ENCODE measurements at regions not wholly inside any gene's neighbourhood (a gene's known extent, or its start where the extent isn't known, plus 50 kb on each side); places are given as distances from the start of the nearest gene placed in this dataset.

DNA sequence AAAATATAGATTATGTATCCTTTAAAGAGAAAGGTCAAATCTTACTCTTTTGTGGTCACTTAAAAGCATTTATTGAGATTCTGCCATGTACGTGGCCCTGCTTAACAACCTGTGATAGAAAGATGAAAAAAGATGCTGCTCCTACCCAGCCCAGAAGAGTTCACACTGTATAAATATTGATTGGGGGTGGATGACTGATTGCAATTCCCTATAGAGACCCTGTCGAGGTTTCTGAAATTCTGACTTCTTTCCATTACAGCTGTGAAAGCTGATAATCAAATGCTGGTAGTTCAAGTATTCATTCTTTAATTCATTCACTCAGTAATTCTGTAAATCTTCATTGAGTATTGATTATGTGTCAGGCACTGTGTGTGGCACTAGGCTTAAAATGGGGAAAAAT is 114.1 kb upstream of the CHL1 start:
- DNase-seq, result no peak

DNA sequence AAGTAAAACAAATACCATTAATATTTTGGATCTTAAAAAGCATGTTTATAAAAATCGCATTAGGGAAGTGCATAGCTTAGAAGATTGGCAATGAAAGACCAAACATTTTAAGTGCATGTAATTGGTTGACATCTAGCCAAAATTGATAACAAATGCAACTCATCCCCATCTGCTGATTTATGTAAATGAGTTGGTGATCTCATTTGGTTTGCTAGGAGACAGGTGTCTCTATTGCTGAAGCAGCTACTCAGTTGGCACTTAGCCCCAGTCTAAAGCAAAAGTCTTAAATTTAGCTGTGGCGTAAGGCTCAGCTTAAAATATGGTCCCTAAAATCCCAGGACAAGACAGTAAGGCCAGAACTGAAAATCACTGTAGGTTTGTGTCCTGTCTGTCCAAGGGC is 113.5 kb upstream of the CHL1 start:
- DNase-seq, result no peak

DNA sequence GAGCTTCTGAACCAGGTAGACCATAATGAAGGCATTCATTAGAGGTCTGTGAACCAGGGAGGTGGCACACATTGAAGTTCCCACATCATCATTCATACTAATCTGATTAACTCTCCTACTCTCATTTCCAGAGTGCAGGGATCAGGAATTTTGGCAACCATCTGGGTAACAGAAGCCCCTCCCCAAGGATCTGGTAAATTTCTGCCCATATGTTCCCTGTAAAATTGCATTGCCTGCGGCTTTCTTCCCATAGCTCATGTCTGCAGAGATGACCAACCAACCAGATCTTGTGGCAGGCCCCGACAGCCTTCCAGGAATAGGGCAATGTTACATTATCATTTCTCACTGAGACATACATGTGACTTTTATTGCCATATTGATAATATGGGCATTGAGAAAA is 111.4 kb upstream of the CHL1 start:
- DNase-seq, result no peak

DNA sequence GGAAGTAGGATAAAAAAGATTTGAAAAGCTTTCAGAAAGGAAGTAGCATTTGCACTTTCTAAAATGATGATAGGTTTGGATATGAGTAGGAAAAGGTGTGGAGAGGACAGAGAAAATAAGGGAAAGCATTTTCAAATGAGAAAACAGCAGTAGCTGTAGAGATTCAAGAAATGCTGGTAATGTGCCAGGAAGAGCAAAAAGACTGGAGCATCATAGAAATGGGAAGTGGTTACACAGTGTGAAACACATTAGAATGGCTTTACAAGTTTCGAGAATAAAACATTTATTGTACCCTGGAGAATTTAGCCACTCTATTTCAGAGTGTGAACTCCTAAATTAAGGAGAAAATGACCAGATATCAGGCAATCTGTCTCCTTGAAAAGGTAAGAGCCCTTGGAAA is 108.3 kb upstream of the CHL1 start:
- no peak for DNase-seq

GRCh38 chr3:93746-94145 is 102.8 kb upstream of the CHL1 start:
- no peak for DNase-seq

DNA sequence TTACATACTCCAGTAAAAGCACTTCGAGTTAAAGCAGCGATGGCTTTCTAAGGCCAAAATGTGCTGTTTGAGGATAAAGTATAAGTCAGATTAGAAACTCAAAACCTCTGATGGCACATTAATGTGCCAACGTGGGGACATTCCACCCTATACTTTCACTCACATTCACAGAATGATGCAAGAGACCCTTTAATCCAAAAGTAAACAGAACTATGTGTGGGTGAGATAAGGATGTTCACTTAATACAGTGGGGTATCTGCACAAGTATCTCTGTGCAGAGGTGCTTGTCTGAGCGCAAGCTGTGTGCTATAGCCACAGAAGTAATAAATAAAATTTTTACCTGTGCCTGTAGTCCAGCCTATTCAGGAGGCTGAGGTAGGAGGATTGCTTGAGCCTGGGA is 100.3 kb upstream of the CHL1 start:
- DNase-seq, result no peak

GRCh38 chr3:97417-98258 is 98.9 kb upstream of the CHL1 start:
- no peak for DNase-seq

- no peak for DNase-seq
These were observed 98.3 kb upstream of the CHL1 start for GRCh38 chr3:98259-98654.

GRCh38 chr3:99506-99905 is 97.1 kb upstream of the CHL1 start:
- DNase-seq, result no peak

- DNase-seq, result no peak
These were observed 94.1 kb upstream of the CHL1 start for GRCh38 chr3:102484-102883.

GRCh38 chr3:103991-104390 is 92.6 kb upstream of the CHL1 start:
- no peak for DNase-seq

DNA sequence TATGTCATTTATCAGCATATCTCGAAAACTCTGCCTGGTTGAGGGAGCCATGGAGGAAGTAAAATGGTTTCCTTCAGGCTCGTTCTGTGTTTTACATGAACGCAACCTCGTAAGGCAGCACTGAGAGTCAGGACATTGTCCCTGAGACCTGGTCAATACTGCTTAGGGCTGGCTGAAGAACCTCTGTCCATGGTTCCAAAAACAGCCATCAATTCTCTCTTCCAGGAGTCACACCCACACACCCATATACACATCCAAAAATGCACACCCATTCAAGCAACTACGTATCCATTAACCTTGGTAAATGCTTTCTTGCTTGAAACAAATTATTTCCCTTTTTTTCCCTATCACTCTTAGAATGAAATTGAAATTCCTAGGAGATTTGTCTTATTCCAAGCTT is 91.0 kb upstream of the CHL1 start:
- DNase-seq, result no peak

DNA sequence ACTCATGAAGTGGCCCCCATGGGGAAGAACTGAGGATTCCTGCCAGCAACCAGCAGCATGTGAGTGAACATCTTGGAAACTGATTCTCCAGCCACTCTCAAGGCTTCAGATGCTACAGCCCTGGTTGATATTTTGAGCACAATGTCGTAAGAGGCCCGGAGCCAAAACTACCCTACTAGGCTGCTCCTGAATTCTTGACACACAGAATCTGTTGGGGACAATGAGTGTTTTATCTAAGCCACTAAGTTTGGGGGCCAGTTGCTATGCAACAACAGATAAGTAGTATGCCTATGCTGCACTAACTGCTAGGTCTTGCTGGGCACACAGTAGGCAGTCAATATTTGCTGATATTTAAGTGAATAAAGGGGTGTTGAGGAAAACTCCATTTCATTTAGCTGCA is 89.9 kb upstream of the CHL1 start:
- no peak for DNase-seq

DNA sequence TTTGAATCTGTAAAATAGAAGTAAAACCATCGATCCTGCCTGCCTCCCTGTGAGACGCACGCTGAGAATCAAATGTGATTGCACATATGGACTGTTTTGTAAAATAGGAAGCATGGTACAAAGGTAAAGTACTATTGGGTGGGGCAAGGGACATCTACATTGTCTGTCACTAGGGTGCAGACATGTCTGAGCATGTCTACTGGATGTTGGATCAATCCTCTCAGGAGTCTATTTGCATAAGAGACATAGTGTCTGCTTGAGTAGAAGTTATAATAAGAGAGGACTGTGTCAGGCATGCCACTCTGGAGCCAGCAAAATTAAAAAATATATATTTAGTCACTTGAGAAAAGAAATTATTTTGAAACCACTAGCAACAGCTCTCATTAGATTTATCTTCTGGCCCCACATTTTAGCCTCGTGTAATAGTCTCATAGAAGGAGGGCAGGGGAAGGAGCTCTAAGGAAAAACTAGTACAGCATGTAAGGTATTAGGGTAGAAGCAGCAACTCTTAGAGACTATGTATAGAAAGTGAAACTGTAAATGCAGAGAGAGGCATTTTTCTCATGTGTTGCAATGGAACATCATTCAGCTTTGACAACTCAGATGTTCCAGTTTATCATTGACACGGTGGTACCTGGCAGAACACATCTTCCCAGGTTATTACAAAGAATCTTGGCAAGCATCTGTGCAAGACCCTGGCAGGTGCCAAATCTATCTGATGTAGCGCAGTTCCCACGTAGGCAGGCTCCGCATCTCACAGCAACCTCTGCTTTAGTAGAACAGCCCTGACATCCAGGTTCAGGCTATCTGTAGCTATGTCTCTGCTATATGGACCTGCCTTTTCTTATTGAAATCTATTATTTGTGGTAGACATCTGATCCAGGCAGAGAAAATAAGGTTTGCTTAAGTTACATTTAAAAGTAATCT is 85.2 kb upstream of the CHL1 start:
- DNase-seq, result no peak

DNA sequence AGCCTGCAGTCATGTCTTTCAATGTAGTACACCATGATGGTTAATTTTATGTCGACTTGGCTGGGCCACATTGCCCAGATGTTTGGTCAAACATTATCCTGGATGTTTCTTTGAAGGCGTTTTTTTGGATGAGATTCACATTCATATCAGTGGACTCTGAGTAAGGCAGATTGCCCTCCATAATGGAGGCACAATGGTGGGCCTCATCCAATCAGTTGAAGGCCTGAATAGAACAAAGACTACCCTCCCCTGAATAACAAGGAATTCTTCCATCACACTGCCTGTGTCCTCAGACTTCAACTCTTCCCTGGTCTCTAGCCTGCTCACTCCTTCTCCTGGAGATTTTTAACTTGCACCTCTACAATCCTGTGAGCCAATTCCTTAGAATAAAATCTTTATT is 83.8 kb upstream of the CHL1 start:
- no peak for DNase-seq

DNA sequence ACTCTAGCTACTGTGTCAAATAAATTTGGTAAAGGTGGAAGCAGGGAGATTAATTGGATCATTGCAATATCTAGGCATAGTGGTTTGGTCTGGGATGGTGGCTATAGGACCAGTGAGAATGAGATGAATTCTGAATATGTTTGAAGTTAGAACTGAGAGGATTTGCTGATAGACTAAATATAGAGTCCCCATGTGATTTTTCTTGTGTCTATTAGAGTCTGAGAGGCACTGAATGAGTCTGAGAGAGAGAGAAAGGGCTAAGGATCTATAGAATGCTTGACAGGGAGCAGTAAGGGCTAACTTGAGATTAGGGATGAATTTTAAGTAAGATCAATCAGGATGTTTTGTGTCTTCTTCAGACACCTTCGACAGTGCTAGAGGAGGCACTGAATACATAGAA is 77.9 kb upstream of the CHL1 start:
- DNase-seq, result no peak

DNA sequence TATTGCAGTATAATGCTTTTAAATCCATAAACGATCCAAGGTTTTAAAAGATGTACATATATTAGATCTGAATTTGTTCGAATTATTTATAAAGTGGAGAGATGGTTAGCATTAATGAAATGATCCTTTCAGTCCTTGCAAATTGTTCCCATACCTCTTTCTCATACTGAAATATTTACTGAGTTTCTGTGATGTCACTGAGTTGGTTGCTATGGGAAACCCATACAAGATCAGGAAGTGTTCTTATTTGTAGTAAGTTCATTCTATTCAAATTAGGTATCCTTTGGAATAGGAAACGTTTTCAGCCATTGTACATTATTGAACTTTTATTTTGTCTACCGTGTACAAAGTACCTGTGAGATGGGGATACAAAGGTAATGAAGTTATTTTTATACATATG is 73.2 kb upstream of the CHL1 start:
- DNase-seq, result no peak

GRCh38 chr3:124557-125179 is 71.9 kb upstream of the CHL1 start:
- DNase-seq, result no peak

- no peak for DNase-seq
These were observed 67.9 kb upstream of the CHL1 start for GRCh38 chr3:128515-129172.

DNA sequence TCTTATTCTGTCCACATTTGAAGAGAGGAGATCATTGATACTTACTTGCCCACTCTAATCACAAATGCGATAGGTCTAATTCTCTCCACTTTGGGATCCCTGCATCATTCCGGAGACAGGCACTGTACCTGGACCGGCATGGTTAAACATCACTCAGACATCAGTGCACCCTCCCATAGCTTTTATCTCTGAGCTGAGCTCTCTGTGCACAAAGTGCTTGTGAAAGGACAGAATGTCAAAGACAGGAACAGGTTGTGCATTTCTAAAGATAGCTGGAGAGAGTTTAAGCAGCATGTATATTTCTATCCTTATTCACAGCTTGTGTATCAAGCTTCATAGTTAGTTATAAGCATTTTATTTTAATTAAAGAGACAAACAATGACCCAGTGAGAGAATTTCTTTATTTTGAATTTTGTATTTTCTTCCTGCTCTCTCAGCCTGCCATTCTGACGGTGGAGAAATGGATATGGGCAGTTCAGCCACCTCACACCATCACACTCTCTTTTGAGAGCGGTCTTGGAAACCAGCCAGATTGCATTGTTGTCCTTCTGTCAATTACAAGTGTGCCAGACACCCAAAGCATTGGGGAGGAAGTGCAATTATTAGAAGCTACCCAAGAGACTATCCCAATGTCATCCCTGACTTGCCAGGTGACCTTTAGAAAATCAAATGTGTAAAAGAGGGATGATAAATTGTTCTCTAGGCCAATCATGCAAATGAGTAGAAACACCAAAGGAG is 65.2 kb upstream of the CHL1 start:
- no peak for DNase-seq

DNA sequence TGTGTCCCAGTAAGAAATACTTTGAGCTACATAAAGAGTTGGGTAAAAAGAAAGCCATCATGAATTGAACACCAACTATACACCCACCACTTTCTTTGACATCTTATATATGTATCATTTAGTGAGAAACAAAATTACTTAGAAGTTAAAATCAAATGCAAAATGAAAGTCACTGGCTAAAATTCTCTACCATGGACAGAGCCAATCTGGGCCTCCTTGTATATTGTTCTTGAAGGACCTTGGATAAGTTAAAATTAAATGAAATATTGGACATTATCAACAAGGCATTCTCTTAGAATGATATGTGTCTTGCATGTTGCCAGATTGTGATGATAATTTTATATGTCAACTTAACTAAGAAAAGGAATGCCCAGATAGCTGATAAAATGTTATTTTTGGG is 64.2 kb upstream of the CHL1 start:
- no peak for DNase-seq

- DNase-seq, result no peak
These were observed 63.7 kb upstream of the CHL1 start for GRCh38 chr3:132904-133303.

Measured in inflammatory macrophage (primary cell).